NB4 (cell line): ENCODE measurements at regions not wholly inside any gene's neighbourhood (a gene's known extent, or its start where the extent isn't known, plus 50 kb on each side); places are given as distances from the start of the nearest gene placed in this dataset.

Source experiments
- CTCF ChIP-seq: IDR thresholded peaks from one replicate; pipeline ENCODE4 v1.5.1; 2012; ENCODE audit warnings: low read depth, low read length
- MAX ChIP-seq: IDR thresholded peaks from 2 replicates; pipeline ENCODE4 v1.6.1; 2011; ENCODE audit warnings: low read depth, low read length
- POLR2A ChIP-seq: IDR thresholded peaks from 2 replicates; pipeline ENCODE4 v1.6.1; 2011; ENCODE audit warnings: mild to moderate bottlenecking; ENCODE audit not compliant: insufficient read length; ENCODE audit errors: extremely low read depth

- TF ChIP-seq POLR2A (no peak), MAX (no peak), CTCF (no peak)
These were observed 304.1 kb downstream of the SH3GL2 start for GRCh38 chr9:17882688-17883594.
